GM12874 (cell line): ENCODE measurements at regions not wholly inside any gene's neighbourhood (a gene's known extent, or its start where the extent isn't known, plus 50 kb on each side); places are given as distances from the start of the nearest gene placed in this dataset.

ENCODE experiments used
- TF ChIP-seq, protein P1 (sequence below): IDR thresholded peaks from 2 replicates; pipeline ENCODE4 v1.5.1; 2011; ENCODE audit warnings: low read depth, mild to moderate bottlenecking, control low read depth, low read length, moderate library complexity; ENCODE audit not compliant: insufficient read depth

DNA sequence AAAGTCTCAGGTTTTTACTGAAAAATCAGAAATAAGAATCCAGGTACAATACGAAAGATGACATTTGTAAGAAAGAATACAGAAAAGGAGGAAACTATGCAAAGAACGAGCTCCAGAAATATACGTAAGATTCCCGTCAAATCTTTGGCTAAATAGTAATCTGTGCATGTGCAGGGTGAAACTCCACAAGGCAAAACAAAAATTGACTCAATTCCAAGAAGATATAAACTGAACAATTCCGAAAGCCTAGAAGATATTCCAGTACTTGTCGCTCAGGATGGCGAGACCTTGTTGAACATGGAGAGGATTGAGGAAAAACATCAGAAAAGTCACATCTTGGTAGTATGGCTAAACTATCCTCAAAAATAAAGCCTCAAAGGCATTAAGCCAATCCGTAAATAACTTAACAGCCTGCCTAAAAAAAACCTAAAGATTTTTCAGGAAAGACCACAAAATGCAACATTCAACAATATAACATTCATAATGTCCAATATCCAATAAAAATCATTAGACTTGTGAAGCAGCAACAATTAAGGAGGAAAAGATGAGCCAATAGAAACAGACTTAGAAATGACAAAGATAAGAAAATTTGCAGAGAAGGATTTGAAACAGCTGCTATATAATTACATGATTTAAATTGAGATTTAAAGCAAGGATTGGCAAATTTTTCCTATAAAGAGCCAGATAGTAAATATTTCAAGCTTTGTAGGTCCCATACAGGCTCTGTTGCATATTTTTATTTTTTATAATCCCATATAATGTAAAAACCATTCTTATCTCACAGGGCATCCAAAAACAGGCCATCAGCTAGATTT lies 166.4 kb upstream of the UBASH3B start:
- TF ChIP-seq, protein P1, sequence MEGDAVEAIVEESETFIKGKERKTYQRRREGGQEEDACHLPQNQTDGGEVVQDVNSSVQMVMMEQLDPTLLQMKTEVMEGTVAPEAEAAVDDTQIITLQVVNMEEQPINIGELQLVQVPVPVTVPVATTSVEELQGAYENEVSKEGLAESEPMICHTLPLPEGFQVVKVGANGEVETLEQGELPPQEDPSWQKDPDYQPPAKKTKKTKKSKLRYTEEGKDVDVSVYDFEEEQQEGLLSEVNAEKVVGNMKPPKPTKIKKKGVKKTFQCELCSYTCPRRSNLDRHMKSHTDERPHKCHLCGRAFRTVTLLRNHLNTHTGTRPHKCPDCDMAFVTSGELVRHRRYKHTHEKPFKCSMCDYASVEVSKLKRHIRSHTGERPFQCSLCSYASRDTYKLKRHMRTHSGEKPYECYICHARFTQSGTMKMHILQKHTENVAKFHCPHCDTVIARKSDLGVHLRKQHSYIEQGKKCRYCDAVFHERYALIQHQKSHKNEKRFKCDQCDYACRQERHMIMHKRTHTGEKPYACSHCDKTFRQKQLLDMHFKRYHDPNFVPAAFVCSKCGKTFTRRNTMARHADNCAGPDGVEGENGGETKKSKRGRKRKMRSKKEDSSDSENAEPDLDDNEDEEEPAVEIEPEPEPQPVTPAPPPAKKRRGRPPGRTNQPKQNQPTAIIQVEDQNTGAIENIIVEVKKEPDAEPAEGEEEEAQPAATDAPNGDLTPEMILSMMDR: no peak

DNA sequence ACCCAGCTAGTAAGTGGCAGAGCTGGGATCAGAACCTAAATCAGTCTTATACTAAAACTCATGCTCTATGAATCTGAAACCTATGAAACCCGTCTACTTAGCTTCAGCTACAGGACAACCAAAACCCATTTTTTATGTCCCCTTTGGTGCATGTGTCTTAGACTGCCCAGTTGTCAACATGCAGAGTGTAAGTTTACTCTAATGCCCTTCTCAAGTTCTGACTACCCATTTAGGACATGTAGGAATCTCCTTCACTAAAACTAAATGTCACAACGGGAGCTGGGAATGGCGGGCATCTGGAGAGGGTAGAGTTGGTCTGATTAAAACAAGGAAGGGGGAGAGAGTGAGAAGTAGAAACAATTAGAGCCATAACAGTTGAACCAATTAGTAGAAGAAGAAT lies 167.9 kb upstream of the UBASH3B start:
- TF ChIP-seq, protein P1: no peak

DNA sequence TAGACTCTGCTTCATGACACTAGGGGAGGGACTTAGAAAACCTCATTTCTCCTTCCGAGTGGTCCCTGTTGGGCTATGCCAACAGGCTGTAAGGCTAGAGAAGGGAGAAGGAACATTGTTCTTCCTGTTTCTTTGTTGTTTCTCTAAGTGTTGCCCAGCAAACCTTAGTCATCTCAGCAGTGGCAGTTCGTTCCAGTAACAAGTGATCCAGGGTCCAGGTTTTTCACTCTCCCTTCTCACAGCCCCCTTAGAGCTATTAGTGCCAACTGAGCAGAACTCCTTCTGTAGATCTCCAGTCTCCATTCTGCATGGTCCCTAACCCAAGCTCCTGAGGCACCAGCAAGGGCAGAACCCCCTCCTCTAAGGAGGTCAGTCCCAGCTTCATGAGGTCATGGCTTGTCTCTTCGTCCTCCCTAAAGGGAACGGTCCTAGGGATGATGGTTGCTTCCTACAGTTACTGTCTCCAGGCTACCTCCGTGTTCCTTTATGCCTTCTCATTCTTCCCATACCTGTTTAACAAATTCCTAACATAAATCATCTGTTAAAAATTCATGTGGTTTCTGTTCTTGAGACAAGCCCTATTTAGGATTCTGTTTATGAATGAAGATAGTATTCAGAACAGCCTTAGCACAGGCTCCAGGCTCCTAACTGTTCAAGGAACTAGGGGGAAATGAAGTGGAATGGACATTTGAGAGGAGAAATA lies 168.6 kb upstream of the UBASH3B start:
- TF ChIP-seq, protein P1: no peak

DNA sequence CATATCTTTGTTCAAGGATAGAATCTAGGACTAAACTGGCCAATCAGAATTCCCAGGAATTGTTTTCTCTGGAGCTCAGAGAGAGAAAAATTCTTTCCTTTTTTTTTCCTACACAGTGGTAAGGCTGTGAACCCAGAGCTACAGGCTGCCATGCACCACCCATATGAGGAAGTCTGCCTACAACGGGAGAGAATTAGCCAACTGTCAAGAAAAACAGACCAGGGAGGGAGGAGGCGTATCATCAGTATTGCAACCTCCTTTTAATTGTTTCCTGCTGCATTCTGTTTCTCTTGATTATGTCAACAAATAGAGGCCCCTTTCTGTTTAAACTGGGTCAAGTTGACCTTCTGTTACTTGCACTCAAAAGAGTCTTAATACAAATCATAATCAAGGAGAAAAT lies 176.5 kb upstream of the UBASH3B start:
- TF ChIP-seq, protein P1: no peak

DNA sequence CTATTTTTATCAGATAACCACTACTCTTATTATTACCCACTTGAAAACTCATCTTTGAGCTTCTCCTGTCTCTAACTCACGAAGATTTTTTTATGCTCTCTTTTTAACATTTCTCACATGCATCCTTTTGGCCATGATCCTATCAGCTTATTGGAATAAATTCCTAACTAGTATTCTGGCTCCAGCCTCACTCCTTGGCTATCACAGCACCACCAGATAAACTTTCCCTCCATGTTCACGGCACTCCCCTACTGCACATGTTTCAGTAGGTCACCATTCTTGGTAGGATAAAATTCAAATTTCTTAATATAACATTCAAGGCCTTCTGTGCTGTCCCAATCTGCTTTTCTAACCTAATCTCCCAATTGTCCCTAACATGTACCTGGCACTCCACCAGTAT lies 186.6 kb upstream of the UBASH3B start:
- TF ChIP-seq, protein P1: no peak

DNA sequence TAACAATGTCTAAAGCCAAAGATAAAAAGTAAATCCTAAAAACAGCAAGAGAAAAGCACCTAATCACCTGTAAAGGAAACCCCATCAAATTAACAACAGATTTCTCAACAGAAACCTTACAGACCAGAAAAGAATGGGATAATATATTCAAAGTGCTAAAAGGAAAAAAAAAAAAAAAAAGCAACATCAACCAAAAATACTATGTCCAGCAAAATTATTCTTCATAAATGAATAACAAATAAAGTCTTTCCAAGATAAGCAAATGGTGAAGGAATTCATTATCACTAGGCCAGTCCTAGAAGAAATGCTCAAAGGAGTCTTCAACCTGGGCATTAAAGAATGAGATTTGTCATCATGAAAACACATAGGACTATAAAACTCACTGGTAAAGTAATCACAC lies 192.0 kb upstream of the UBASH3B start:
- TF ChIP-seq, protein P1: no peak

DNA sequence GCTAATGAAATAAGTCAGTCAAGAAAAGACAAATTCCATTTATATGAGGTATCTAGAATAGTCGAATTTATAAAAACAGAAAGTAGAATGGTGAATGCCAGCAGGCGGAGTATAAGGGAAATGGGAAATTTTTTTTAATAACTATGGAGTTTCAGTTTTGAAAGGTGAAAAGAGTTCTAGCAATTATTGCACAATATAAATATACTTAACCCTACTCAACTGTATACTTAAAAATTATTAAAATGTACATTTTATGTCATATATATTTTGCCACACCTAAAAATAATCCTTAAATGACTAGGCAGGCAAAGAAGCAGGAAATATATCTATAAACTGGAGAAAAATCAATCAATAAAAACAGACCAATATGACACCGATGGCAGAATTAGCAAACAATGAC lies 196.5 kb upstream of the UBASH3B start:
- TF ChIP-seq, protein P1: no peak
